NCI-H1930 (cell line): ENCODE measurements at regions not wholly inside any gene's neighbourhood (a gene's known extent, or its start where the extent isn't known, plus 50 kb on each side); places are given as distances from the start of the nearest gene placed in this dataset.
"Not testable (repeated sequence)": the region's sequence is repeated elsewhere in the genome, so short reads cannot be mapped to it uniquely, and the experiment has no call there.

ENCODE experiments used
- DNase-seq, 2 experiments: peaks; one replicate each; lab custom pipeline; 2025; lab: John Stamatoyannopoulos, UW

DNA sequence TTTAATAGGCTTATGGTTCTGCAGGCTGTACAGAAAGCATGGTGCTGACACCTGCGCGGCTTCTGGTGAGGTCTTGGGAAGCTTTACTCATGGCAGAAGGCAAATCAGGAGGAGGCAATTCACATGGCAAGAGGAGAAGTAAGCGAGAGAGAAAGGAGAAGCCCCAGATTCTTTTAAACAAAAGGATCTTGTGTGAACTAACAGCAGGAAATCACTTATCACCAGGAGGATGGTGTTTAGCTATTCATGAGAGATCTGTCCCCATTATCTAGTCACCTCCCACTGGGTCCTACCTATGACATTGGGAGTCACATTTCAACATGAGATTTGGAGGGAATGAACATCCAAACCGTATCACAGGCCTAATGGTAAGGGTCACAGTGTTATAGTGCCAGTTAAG, 678.0 kb upstream of the KCND2 start:
- no peak for DNase-seq

DNA sequence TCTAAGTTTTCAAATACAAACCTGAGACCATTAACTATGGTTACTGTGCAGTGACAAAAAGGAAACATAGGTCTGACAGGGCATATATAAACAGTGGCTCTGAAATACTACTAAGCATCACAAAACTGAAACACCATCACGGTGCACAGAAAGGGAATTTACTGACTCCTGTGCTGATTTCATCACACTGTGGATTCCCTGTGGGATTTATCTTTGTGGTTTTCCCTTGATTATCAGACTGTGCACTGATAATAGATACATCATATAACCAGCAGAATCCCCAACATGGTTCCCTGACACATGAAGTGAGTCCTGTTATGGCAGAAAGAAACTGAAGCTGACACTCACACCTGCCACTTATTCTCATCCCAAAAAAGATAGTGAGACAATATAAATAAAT, 676.3 kb upstream of the KCND2 start:
- DNase-seq = no peak

DNA sequence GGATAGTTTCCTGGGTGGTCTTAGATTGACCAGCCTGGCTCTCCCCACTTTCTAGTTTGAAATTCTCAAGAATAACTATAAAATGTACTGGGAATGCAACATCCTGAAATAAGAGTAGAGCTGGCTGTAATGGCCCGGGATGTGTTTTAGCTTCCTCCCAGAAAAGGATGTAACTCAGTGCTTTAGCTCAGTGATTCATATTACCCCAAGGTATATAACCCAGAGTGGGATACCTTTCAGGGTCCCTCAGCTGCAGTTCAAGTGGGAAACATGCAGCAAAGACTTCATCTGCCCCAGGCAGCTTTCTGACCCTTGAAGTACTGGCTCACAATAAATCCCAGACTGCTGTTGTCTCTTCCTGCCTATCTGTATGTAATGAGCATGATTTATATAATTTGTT, 666.7 kb upstream of the KCND2 start:
- DNase-seq = no peak

DNA sequence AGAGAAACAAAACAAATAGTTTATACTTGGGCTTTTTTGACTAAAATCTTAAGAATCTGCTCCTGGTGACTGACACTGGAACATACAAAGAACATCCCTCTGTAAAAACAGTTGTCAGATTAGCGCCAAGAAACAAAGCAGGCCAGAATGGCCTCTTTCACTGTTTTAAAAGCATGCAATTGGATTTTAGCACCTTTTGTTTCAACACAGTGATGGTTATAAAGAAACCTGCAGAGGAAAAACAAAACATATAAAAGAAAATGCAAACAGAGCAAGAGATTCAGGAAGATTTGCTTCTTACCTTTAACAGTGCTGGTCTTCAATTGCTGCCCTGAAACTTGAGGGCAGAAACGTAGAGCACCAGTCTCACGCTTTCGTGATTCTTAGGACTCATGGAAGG, 652.2 kb upstream of the KCND2 start:
- DNase-seq = no peak

DNA sequence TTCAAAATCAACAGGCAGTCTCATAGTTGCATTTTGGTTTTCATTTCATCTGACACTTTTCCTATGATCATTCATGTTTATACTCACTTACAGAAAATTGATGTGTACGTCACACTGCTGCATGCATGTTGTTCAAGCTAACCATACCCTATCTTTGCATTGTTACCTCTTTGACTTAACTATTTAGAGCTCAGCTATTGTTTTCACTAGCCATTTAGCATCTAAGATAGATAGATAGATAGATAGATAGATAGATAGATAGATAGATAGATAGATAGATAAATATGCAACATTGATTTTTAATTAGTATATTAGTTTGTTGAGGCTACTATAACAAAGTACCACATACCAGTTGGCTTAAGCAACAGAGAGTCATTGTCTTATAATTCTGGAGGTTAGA, 649.5 kb upstream of the KCND2 start:
- DNase-seq = no peak

DNA sequence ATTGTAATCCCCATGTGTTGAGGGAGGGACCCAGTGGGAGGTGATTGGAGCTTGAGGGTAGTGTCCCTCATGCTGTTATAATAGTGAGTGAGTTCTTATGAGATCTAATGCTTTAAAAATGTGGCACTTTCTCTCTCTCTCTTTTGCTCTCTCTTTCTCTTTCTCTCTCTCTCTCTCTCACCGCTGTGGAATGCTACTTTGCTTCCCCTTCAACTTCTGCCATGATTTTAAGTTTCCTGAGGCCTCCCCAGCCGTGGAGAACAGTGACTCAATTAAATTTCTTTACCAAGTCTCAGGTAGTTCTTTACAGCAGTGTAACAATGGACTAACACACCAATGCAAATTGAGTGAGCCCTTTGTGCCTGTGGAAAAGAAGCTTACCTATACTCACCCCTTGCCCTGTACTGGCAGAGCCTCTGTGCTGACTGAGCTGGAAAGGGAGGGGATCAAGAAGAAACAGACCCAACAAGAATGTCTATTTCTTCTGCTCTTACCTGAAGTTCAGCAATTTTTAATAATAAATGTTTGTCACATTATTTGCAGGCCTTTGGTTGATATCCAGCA, 642.5 kb upstream of the KCND2 start:
- no peak for DNase-seq

DNA sequence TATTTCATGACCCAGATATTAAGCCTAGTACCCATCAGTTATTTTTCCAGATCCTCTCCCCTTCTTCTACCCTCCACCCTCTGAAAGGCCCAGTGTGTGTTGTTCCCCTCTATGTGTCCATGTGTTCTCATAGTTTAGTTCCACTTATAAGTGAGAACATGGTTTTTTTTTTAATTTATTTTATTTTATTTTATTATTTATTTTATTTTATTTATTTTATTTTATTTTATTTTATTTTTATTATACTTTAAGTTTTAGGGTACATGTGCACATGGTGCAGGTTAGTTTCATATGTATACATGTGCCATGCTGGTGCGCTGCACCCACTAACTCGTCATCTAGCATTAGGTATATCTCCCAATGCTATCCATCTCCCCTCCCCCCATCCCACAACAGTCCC, 639.2 kb upstream of the KCND2 start:
- DNase-seq = not testable (repeated sequence)

DNA sequence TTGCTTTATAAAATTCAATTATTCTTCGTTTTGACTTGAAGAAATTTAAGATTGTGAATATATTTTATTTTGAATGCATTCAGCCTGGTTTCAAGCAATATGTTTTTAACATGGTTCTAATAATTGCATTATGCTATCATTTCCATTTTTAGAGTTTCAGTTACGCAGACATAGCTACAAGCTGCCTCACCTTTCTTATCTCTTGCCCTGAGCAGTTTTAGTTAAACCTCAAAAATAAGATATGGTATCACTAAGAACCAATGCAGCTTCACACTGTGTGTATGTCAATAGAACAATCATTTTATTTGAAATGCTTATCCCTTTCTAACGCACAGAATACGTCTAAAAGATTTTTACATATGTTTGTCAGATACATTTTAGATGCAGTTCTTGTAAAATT, 632.6 kb upstream of the KCND2 start:
- no peak for DNase-seq

DNA sequence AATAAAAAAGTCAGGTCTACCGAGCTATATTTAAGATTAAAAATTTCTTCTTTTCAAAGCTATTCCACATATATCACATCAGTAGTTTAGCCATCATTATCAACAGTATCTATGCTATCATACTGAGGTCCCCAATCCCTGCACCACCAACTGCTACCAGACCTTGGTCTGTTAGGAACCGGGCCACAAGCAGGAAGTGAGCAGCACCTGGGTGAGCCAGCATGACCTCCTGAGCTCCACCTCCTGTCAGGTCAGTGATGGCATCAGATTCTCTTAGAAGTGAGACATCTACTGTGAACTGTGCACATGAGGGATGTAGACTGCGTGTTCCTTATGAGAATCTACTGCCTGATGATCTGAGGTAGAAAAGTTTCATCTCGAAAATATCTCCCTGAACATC, 632.1 kb upstream of the KCND2 start:
- DNase-seq = no peak

DNA sequence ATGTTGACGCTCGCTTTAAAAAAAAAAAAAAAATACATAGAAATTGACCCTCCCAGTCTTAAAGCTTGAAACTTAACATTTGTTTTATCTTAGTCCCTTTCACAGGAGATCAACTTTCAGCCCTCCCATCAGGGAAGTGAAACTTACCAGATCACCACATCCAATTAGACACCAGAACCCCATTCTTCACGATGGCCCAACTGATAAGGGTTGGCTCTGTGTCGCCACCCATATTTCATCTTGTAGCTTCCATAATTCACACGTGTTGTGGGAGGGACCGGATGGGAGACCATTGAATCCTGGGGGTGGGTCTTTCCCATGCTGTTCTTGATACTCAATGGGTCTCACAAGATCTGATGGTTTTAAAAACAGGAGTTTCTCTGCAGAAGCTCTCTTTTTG, 629.4 kb upstream of the KCND2 start:
- no peak for DNase-seq

DNA sequence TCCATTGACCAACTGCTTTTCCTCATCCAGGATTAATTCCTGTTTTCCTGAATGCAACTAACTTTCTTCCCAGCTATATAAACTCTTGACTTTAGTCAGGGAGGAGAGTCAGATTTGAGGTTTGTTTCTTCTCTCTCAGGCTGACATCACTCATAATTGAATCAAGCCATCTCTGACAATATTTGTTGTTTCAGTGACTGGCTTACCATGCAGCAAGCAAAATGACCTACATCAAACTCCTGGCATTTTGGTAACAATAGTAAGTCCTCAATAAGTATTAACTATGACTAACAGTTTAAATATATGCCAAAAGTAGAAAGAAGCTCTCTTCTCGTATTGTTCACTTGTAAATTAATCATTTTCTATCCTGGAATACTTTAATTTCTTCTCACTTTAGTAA, 625.7 kb upstream of the KCND2 start:
- no peak for DNase-seq

DNA sequence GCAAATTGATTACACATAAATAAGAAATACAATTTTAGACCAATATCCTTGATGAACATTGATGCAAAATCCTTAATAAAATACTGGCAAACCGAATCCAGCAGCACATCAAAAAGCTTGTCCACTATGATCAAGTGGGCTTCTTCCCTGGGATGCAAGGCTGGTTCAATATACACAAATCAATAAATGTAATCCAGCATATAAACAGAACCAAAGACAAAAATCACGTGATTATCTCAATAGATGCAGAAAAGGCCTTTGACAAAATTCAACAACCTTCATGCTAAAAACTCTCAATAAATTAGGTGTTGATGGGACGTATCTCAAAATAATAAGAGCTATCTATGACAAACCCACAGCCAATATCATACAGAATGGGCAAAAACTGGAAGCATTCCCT, 624.2 kb upstream of the KCND2 start:
- DNase-seq = not testable (repeated sequence)

DNA sequence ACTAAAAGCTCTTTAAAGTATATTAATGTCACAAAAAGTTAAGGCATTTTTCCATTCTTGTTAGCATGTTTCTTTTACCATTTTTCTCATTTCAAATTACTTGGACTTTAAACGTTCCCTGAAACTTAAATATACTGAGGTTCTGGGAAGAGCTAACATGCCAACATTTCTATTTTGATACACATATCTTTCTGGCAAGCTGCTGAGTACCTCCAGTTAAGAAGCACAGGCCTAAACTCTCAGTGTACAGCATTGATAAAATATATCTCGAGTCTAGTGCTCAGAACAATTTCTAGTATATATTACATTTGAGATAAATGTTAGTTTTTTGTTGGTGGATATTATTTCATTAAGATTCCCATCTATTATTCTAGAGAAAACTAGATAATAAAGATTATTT, 612.9 kb upstream of the KCND2 start:
- no peak for DNase-seq

DNA sequence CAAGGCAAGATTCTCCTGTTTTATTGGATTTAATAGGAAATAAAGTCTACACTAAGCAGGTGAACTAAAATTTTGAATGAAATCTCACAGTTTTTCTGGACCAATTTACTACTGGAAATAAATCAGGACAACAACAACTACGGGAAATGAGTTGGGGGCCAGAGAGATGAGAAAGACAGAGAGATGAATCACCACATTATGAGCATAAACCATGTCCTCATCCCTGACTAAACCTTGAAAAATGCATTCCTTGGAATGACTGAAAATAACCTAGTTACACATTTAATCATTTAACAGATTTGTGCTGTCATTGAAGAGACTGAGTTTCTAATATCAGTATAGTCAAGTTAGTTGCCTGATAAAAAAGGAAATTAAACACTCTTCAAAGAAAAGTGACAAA, 608.4 kb upstream of the KCND2 start:
- no peak for DNase-seq

DNA sequence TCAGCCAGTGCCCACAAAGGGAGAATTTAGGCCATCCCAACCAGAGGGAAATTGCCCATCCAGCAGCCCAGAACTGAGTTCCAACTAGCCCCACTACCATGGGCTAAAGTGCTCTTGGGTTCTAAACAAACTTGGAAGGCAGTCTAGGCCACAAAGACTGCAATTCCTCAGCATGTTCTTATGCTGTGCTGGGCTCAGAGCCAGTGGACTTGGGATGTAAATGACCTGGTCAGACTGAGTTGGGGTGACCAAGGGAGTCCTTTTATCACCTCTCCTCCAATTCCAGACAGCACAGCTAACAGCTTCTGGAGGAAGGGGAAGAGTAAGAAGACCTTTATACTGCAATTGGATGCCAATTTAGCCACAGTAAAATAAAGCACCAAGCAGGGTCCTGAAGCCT, 607.2 kb upstream of the KCND2 start:
- DNase-seq = no peak

DNA sequence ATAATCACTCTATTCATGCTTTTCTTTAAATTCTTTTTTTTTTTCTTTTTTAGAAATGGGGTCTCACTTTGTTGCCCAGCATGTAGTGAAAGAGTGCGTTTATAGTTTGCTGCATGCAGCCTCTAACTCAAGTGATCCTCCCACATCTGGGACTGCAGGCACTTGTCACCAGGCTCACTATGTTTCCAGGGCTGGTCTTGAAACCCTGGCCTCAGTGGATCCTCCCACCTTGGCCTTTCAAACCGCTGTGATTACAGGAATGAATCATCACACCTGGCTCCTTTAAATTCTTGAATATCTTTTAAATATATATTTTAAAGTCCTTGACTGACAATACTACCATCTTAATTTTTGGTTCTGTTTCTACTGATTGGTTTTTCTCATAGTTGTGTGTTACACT, 591.6 kb upstream of the KCND2 start:
- DNase-seq = no peak

DNA sequence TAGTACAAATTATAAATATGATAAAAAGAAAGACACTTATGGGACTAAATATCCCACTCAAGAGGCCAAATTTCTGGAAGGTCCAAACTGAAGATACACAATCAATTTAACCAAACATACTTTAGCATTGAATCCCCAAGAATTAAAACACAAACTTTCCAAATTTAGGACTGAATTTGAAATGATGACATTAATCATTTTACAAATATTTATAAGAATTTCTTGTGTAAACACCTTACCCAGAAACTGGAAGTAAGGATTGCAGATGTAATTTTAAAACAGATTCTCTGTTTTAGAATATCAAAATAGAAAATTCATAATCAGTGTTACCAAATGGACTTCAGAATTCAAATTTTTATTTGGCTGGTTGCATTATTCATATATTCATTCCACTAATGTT, 588.2 kb upstream of the KCND2 start:
- no peak for DNase-seq

DNA sequence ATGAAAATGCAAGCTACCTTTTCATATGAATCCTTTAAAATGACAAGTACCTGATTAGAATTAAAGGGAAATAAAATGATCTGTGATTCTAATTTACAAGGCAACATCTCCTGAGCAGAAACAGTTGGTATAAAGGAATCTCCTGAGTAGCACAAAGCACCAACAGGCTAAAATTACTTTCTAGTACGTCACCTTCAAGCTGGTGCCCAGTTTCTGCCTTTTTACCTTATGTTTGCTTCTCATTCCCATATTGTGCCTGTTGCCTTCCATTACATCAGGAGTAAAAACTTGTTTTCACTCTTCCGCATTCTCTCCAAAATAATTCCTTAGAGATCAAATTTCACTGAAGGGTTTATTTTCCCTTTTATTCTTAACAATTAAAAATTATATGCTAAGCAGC, 587.1 kb upstream of the KCND2 start:
- no peak for DNase-seq

DNA sequence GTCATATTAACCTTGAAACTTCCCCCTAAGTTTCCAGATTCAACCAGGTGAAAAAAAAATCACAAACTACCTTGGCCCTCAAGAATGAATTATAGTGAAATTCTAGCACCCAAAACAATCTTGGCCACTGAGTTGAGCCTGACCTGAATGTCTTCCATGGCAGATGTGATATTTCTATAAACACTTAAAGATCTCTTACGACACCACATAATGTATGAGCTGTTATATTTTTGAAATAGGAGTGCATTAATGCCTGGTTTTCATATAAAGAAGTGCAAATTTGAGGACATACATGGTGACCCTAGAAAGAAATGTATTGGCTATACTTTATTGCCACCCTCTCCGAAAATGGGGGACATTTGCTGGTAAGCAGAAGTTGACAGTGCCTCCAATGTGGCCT, 584.1 kb upstream of the KCND2 start:
- no peak for DNase-seq

DNA sequence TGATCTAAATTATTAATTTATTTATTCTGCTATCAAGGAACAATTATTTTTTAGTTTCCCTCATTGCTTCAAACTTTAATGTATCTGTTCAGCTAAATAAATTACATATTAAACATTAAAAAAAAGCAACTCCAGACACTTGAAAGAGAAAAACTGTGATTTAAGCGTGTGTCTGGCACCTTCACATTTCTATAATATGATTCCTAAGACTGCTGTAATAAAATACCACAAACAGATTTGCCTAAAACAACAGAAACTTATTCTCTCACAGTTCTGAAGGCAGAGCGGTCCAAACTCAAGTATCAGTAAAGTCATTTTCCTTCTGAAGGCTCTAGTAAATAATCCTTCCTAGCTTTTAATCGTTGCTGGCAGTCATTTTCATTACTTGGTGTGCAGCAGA, 580.4 kb upstream of the KCND2 start:
- no peak for DNase-seq

DNA sequence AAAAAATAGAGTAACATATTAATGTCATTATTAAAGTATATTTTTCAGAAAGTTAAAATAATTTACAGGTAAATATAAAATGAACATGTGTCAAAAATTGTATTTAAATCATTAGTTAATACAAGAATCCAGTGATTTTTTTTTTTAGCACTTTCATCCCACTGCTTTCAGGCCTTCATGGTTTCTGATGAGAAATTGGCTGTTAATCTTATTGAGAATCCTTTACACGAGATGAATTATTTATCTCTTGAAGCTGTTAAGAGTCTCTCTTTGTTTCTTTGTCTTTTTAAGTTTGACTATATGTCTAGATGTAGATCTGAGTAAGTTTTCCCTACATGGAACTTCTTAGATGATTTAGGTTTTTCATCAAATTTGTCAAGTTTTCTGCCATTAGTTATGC, 578.5 kb upstream of the KCND2 start:
- DNase-seq = no peak

DNA sequence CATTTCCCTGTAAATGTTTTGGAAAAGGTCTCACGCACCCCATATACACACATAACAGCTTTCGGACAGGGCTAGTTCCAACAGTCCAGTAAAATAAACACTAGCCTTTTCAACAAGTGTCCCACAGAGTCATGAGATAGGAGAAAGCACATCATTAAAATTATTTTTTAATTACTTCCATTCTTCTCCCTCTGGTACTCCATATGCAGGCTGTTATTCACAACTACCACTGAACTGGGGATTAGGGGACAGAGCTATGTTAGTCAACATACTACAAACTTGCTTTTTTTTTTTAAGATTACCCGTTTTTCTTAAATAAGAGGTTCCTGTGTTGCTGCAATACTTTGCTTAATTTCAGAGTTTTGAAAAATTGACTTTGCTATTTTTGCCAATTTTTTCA, 576.6 kb upstream of the KCND2 start:
- DNase-seq = no peak

DNA sequence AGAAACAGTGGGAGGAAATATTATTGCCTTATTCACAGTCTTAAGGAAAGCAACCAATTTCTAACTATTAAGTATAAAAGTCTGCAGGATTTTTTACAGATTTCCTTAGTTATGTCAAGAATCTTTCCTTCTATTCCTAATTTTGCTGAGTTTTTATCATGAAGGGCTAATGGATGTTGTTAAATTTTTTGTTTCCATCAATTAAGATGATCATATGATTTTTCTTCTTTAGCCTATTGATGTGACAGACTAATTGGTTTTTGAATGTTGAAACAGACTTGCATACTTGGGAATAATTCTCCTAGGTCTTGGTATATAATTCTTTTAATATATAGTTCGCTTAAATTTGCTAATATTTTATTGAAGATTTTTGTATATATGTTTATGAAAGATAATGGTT, 569.1 kb upstream of the KCND2 start:
- DNase-seq = no peak

DNA sequence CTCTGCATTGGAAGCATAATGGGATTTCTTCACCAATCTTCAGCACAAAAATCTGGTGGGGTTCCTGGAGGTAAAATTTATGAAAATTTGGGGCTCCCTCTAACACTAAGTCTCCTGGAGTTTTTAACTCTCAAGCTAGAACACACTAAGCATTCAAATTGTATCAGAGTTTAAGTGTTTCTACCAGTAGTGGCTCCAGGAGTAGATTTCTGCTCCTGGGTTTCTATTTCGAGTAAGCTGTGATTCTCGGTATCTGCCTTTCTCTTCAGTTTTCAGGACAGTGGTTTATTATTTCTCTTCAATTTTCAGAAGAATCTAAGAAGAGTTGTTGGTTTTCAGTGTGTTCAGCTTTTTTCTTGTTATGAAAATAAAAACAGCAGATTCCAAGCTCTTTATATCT, 566.4 kb upstream of the KCND2 start:
- DNase-seq = no peak

DNA sequence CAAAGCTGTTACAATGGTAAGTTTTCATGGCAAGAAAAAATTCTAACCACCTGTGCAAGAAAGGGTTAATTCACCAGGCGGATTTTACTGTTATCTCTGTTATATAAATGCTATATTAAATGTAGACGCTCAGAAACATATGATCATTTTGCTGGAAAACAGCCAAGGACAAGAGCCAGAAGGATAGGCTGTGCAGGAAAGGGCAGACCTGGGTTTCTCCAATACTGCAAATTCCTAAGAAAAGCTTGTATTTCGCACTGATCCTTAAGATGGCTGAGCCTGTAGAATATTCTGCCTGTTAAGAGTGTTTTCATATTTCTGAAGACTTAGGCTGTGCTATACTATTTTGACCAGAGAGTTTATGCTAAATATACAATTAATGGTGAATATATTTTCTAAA, 564.1 kb upstream of the KCND2 start:
- DNase-seq = no peak
